ENCODE measurements at regions not wholly inside any gene's neighbourhood (a gene's known extent, or its start where the extent isn't known, plus 50 kb on each side); places are given as distances from the start of the nearest gene placed in this dataset.

- TF ChIP-seq, protein P1, sequence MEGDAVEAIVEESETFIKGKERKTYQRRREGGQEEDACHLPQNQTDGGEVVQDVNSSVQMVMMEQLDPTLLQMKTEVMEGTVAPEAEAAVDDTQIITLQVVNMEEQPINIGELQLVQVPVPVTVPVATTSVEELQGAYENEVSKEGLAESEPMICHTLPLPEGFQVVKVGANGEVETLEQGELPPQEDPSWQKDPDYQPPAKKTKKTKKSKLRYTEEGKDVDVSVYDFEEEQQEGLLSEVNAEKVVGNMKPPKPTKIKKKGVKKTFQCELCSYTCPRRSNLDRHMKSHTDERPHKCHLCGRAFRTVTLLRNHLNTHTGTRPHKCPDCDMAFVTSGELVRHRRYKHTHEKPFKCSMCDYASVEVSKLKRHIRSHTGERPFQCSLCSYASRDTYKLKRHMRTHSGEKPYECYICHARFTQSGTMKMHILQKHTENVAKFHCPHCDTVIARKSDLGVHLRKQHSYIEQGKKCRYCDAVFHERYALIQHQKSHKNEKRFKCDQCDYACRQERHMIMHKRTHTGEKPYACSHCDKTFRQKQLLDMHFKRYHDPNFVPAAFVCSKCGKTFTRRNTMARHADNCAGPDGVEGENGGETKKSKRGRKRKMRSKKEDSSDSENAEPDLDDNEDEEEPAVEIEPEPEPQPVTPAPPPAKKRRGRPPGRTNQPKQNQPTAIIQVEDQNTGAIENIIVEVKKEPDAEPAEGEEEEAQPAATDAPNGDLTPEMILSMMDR (IDR thresholded peaks at IDR 0.05), result no peak
- no peak for TF ChIP-seq POLR2A (IDR thresholded peaks at IDR 0.05)
- 81 to 91% methylated on average over 5 of the region's 5 CpGs for WGBS, 2 donors
- no peak overlapping the region for H3K4me3 ChIP-seq (ENCODE audit: low read depth, poor library complexity, severe bottlenecking)
- intact Hi-C loops (cut with DNase I; ENCODE audit: low total_unique reads), result no loop called here
- no peak for DNase-seq (ENCODE audit: low spot score in 2 of 2)
Observed at GRCh38 chr5:87184605-87185004, 83.1 kb upstream of the RASA1 start.

GRCh38 chr5:87185838-87186237, 81.8 kb upstream of the RASA1 start:
- intact Hi-C loops (cut with DNase I; ENCODE audit: low total_unique reads), result no loop called here
- whole genome bisulfite sequencing, 2 donors, result 41 to 71% methylated on average over 3 of the region's 3 CpGs
- no peak overlapping the region for H3K4me3 ChIP-seq (ENCODE audit: low read depth, poor library complexity, severe bottlenecking)
- DNase-seq (ENCODE audit: low spot score in 2 of 2), result no peak
- TF ChIP-seq, protein P1 (IDR thresholded peaks at IDR 0.05), result no peak
- TF ChIP-seq POLR2A (IDR thresholded peaks at IDR 0.05), result no peak

DNA sequence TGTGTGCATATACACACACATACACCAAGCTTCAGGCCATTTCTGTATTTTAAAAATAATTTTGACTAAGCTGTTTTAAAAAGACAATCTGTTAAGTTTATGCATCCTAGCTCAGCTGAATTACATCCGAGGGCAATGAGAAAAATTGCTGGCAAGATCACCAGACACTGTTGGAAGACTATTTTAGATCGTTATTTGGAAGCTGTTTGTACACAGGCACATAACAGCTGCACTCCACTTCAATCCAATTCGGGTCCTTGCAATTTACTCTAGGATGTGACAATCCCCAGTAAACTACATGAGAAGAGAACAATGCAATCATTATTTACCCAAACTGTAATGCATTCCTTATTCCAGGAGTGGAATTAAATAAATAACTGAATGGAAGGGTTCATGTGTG, 79.3 kb upstream of the RASA1 start:
- intact Hi-C loops (cut with DNase I; ENCODE audit: low total_unique reads), result no loop called here
- WGBS, 2 donors, result 41 to 61% methylated on average over 3 of the region's 3 CpGs
- no peak overlapping the region for H3K4me3 ChIP-seq (ENCODE audit: low read depth, poor library complexity, severe bottlenecking)
- TF ChIP-seq, protein P1 (IDR thresholded peaks at IDR 0.05), result no peak
- TF ChIP-seq POLR2A (IDR thresholded peaks at IDR 0.05), result no peak
- no peak for DNase-seq (ENCODE audit: low spot score in 2 of 2)

DNA sequence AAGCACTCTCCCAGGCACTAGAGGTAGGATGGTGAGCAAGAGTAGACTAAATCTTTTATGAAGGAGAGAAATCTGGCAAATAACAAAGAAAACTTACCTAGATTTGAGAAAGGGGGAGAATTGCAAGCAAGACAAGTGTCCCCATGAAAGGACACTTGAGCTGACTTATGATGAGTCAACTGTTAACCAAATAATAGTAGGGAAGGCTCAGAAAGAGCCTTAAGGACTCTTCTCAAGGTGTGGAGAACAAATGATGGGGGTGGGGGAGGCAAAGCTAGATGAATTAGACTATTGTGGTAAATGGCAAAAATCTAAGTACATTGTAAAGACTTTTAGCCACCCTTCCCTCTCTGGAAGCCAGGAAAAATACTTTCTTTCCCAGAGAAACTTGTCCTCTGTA, 77.6 kb upstream of the RASA1 start:
- no peak overlapping the region for H3K4me3 ChIP-seq (ENCODE audit: low read depth, poor library complexity, severe bottlenecking)
- intact Hi-C loops (cut with DNase I; ENCODE audit: low total_unique reads), result no loop called here
- TF ChIP-seq, protein P1 (IDR thresholded peaks at IDR 0.05), result no peak
- no peak for TF ChIP-seq POLR2A (IDR thresholded peaks at IDR 0.05)
- DNase-seq (ENCODE audit: low spot score in 2 of 2), result no peak

DNA sequence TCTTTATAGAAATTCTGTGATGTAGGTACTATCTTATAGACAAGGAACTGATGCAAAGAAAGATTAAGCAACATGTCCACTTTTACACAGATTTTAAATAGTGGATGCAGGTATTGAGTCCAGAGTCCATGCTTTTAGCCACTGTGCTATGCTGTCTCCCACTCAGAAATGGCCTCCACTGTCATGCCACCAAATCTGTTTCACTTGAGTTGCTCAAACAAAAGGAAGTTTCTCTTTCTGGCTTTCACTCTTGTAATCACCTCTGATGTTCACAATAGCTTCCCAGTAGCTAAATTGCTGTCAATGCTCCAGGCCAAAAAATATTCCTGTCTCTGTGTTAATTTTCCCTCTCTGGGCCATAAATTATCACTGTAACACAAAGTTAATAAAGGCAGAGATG, 77.0 kb upstream of the RASA1 start:
- intact Hi-C loops (cut with DNase I; ENCODE audit: low total_unique reads), result no loop called here
- DNase-seq (ENCODE audit: low spot score in 2 of 2), result no peak
- no peak for TF ChIP-seq POLR2A (IDR thresholded peaks at IDR 0.05)
- TF ChIP-seq, protein P1 (IDR thresholded peaks at IDR 0.05), result no peak
- H3K4me3 ChIP-seq (ENCODE audit: low read depth, poor library complexity, severe bottlenecking), result no peak overlapping the region

DNA sequence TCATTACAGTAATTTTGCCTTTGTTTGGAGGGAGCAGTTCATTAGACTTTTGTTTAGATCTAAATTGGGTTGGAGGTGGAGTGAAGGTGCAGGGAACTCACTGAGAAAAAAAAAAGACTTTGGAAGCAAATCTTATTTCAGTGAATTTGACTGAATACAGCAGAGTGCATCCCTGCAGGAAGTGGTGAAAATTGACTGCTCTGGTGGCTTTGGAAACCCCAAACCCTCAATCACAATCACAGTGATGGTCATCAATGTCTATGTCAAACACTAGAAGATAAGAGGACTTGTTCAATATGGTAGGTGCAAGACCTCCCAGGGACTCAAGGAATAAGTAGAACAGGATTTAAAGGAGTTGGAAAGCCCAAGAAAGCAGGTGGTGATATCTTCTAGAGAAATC, 76.0 kb upstream of the RASA1 start:
- no peak overlapping the region for H3K4me3 ChIP-seq (ENCODE audit: low read depth, poor library complexity, severe bottlenecking)
- no peak for TF ChIP-seq POLR2A (IDR thresholded peaks at IDR 0.05)
- TF ChIP-seq, protein P1 (IDR thresholded peaks at IDR 0.05), result no peak
- intact Hi-C loops (cut with DNase I; ENCODE audit: low total_unique reads), result no loop called here
- no peak for DNase-seq (ENCODE audit: low spot score in 2 of 2)

Measured in lower leg skin (tissue), 4 donors.